Nephron (organoid): ENCODE measurements at regions not wholly inside any gene's neighbourhood (a gene's known extent, or its start where the extent isn't known, plus 50 kb on each side); places are given as distances from the start of the nearest gene placed in this dataset.

ENCODE experiments used
- H3K27ac Mint-ChIP-seq, 3 experiments: 2 replicates each; pipeline ENCODE4 v1.8.0; 2020; ENCODE audit warnings: mixed read lengths in 3 of 3, mild to moderate bottlenecking in 2 of 3, moderate library complexity in 1 of 3
- H3K27me3 Mint-ChIP-seq: 2 replicates; pipeline ENCODE4 v1.8.0; 2021; ENCODE audit warnings: low read depth, mild to moderate bottlenecking, moderate library complexity, mixed read lengths
- H3K36me3 Mint-ChIP-seq: 2 replicates; pipeline ENCODE4 v1.8.0; 2020; ENCODE audit warnings: low read depth, mixed read lengths
- H3K4me1 Mint-ChIP-seq: 2 replicates; pipeline ENCODE4 v1.8.0; 2020; ENCODE audit warnings: mixed read lengths
- H3K4me3 Mint-ChIP-seq, 3 experiments: 2 replicates each; pipeline ENCODE4 v1.8.0; 2020; ENCODE audit warnings: mild to moderate bottlenecking in 3 of 3, mixed read lengths in 3 of 3, moderate library complexity in 2 of 3
- H3K9me3 Mint-ChIP-seq: 2 replicates; pipeline ENCODE4 v1.8.0; 2020; ENCODE audit warnings: mixed read lengths
- CTCF ChIP-seq, 3 experiments: fragments of 200-600 bp; sonication (generic); IDR thresholded peaks; one replicate each; pipeline ENCODE4 v1.5.0; 2021; ENCODE audit warnings: antibody characterized with exemption in 3 of 3; ENCODE audit not compliant: unreplicated experiment in 3 of 3

- peaks cover 2% of the 10 kb centered on the region for H3K4me1 Mint-ChIP-seq
- no peak overlapping the region for H3K27ac Mint-ChIP-seq
- H3K36me3 Mint-ChIP-seq = no peaks in the 10 kb centered on the region
- H3K27me3 Mint-ChIP-seq = no peaks in the 10 kb centered on the region
- no peaks in the 10 kb centered on the region for H3K9me3 Mint-ChIP-seq
- H3K4me3 Mint-ChIP-seq = no peak overlapping the region
- peak; percentile 66 to 81 (median 79) for TF ChIP-seq CTCF (IDR thresholded peaks at IDR 0.05; ENCODE audit: unreplicated experiment in 3 of 3)
Measured at GRCh38 chr5:86880785-86881492, 263.2 kb downstream of the COX7C start.

GRCh38 chr5:86881493-86882090 lies 263.9 kb downstream of the COX7C start:
- H3K4me1 Mint-ChIP-seq = peaks cover 6% of the 10 kb centered on the region
- no peaks in the 10 kb centered on the region for H3K27me3 Mint-ChIP-seq
- H3K4me3 Mint-ChIP-seq = no peak overlapping the region
- no peaks in the 10 kb centered on the region for H3K36me3 Mint-ChIP-seq
- TF ChIP-seq CTCF (IDR thresholded peaks at IDR 0.05; ENCODE audit: unreplicated experiment in 3 of 3) = no peak
- H3K9me3 Mint-ChIP-seq = no peaks in the 10 kb centered on the region
- H3K27ac Mint-ChIP-seq = no peak overlapping the region

DNA sequence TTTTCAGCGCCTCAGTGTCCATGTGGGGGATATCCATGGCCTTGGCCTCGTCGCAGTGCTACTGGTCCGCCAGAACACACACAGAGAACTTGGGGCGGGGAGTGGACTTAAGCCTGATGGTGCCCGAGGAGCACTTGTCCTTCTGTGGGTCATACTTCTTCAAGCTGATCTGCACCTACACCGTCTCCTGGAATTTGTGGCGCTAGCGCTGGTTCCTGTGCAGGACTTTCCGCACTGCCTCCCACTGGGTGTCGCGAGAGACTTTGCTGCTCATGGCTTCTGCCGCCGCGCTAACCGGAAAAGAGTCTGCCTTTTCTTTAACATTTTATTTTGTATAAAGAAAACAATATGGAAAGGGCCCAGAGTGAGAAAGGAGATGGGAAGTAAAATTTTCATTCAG lies 266.9 kb downstream of the COX7C start:
- H3K9me3 Mint-ChIP-seq = no peaks in the 10 kb centered on the region
- no peak for TF ChIP-seq CTCF (IDR thresholded peaks at IDR 0.05; ENCODE audit: unreplicated experiment in 3 of 3)
- no peaks in the 10 kb centered on the region for H3K36me3 Mint-ChIP-seq
- H3K27ac Mint-ChIP-seq = no peak overlapping the region
- H3K4me1 Mint-ChIP-seq = peaks cover 6% of the 10 kb centered on the region
- H3K4me3 Mint-ChIP-seq = no peak overlapping the region
- no peaks in the 10 kb centered on the region for H3K27me3 Mint-ChIP-seq

DNA sequence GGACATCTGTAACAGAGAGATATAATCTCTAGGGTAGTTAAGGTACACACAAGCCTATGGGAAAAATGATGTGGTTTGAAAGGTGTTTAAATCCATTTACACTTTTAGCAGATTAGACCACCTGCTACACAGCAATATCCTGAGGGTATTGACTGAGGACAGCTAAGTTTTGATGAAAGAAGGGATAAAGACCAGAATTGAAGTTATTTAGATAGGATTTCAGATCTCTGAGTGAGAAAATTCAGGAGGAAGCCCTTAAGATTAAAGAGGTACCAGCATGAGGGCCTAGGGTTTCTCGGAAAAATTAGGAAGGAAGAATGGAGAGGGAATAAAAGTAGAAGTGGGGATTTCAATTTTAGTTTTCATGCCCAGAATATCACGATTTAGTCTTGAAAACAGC lies 267.3 kb downstream of the COX7C start:
- TF ChIP-seq CTCF (IDR thresholded peaks at IDR 0.05; ENCODE audit: unreplicated experiment in 3 of 3) = no peak
- H3K4me3 Mint-ChIP-seq = no peak overlapping the region
- H3K27ac Mint-ChIP-seq = no peak overlapping the region
- peaks cover 6% of the 10 kb centered on the region for H3K4me1 Mint-ChIP-seq
- no peaks in the 10 kb centered on the region for H3K27me3 Mint-ChIP-seq
- H3K9me3 Mint-ChIP-seq = no peaks in the 10 kb centered on the region
- no peaks in the 10 kb centered on the region for H3K36me3 Mint-ChIP-seq

DNA sequence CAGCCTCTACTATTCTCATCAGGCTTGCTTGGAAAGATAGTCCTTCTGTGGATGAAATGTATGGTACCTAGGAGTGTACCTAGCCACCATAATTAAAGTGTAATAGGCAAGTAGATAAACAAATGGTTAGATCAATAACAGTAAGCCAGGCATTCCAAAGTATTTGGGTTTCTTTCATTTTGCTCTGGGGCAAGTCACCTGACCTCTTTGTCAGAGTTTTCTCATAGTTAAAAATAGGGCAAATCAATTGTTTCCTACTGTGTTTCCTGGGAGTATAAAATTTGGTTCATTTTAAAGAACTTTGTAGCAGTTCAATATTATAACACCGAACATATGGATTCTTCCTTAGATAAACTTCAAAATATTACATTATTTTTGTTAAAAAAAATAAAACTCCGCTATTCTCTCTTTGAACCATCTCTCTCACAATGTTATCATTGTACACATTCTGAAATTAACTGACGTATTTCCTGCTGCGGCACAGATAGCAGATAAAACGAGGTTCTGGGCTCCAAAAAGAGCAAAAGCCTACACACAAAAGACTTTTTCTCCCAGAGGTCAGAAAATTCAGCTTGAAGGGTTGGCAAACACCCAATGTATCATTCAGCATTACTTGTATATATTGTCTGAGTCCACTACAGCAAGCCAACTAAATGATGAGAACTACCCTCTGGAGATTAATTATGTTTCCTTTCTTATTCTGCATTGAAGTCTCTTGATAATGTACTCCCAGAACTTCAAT lies 267.9 kb downstream of the COX7C start:
- H3K27me3 Mint-ChIP-seq = no peaks in the 10 kb centered on the region
- no peak for TF ChIP-seq CTCF (IDR thresholded peaks at IDR 0.05; ENCODE audit: unreplicated experiment in 3 of 3)
- H3K9me3 Mint-ChIP-seq = no peaks in the 10 kb centered on the region
- H3K27ac Mint-ChIP-seq = no peak overlapping the region
- H3K36me3 Mint-ChIP-seq = no peaks in the 10 kb centered on the region
- H3K4me1 Mint-ChIP-seq = peaks cover 6% of the 10 kb centered on the region
- H3K4me3 Mint-ChIP-seq = no peak overlapping the region
